DMS 273 treated with DMSO at 0.1 percent for 48 hours (cell line): ENCODE measurements at regions not wholly inside any gene's neighbourhood (a gene's known extent, or its start where the extent isn't known, plus 50 kb on each side); places are given as distances from the start of the nearest gene placed in this dataset.

ENCODE experiments used
- DNase-seq: peaks from one replicate; lab custom pipeline; 2025; lab: John Stamatoyannopoulos, UW

GRCh38 chr13:22235285-22235949 lies 564.5 kb downstream of the FGF9 start:
- no peak for DNase-seq

DNA sequence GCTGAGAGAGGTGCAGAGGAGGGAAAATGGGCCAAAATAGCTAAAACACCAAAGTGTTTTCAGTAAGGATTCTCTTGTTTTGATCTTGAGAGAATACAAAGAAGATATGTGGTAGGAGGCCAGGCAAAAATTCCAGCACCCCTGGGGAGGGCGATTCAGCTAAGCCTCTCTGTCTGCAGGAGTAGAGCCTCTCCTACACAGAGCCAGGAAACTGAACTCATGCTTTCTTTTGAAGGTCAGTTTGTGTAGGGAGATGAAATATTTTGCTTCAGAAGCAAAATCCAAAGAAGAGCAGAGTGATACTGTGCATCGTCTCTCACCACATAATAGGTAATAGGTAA lies 565.0 kb downstream of the FGF9 start:
- DNase-seq: no peak

GRCh38 chr13:22238269-22238668 lies 567.4 kb downstream of the FGF9 start:
- no peak for DNase-seq

GRCh38 chr13:22240716-22241115 lies 569.8 kb downstream of the FGF9 start:
- no peak for DNase-seq

DNA sequence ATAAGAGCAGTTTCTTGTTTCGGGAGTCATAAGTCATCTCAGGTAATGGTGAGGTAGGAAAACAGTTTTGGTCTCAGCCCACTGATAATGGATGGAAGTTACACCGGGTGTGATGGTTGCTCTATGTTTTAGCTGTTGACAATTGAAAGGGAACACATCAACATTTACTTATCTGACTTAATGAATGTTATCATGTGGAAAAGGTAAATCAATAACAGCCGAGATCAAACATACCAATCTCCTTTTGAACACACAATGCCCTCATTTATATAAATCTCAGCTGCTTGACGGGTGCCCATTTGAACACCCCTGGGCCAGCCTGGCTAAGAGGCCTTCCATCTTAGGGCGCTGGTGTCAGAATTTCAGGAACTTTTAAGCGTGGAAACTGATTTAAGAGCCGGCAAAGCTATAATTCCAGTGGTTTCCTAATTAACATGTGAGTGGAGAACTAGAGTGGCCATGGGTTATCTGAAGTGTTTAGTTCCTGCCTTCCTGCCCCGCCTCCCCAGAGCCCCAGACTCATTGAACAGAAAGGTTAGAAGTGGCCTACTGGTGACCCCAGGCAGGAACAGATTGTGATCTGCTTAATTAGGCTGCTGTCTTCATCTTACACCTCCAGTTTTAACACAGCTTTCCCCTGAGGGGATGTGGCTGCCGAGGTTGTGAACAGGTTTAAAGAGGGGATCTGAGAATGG lies 572.7 kb downstream of the FGF9 start:
- DNase-seq: no peak

DNA sequence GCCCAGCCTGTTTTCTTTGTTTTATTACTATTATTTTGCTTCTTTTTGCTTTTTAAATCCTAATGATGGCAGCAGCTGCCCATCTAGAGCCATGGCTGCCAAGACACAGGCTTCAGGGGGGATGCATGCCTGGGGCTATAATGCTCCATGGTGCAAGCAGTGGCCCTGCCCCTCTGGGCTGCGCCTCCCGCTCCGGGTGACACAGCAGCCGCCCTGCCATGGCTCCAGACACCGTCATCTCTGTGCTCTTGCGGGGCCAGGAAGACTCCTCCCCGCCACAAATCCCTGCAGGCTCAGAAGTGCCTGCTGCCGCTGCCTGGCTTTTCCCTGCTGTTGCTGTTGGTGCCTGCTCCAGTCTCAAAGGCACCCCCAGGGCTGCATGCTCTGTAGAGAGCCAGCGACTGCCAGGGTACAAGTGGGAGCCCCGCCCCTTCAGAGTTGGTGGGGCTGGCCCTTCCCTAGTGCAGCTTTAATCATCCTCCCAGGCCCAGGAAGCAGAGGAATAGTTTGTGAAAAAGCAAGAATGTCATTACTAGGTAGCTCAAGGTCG lies 581.5 kb downstream of the FGF9 start:
- DNase-seq: no peak

GRCh38 chr13:22253107-22253506 lies 582.2 kb downstream of the FGF9 start:
- DNase-seq: no peak

DNA sequence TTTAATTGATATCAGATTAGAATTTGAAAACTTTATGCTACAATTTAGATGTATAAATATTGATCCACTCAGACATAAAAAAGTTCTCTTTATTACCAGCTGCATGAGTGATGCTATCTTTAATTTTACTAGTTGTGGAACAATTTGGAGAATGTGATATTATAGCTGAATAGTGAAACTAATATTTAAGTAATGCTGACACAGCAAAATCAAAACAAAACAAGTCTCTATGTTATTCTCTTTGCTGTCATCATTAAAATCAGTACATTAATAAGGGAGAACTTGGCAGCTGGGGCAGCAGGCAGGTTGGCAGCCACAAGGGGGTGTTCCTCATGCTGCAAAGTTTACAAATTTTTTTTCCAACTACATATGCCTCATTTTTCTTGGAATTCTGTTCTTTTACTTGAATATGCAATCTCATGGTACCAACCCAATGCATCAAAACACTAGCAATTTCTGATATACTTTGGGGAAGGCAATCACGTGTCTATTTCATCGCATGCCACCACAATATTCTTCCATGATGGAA lies 585.3 kb downstream of the FGF9 start:
- DNase-seq: no peak

GRCh38 chr13:22262001-22262885 lies 591.4 kb downstream of the FGF9 start:
- no peak for DNase-seq

DNA sequence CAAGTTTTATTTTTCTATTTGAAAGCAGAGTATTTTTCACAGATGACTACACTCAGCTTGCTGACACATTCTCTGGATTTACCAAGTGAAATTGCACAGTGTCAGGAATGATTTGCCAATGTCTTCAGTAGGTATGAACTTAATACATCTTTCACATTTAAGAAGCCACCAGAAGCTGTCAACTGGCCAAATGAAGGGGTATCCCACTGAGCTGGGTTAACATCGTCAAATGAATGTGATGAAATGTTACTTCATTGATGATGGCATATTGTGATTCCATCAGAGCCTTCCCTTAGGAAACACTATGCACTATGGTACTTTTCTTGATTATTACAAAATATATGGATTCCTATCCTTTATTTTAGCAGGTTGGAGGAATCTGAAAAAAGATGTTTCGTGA lies 592.3 kb downstream of the FGF9 start:
- no peak for DNase-seq

DNA sequence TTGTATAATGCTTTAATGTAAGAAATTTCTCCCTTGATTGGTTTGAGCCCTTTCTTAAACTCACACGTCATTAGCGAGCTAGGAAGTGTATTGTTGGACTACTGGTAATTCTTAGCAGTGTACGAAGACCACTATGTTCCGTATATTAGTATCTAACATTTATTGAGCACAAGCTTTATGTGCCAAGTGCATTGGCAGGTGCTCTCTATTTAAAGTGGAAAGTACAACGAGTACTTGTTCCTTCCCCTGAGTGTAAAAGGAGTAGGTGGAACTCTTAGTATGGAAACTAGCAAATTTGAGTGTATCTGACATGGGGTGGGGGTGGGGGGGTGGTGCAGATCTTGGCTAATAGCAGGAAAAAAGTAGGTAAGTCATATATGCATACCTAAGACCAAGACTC lies 594.7 kb downstream of the FGF9 start:
- no peak for DNase-seq

DNA sequence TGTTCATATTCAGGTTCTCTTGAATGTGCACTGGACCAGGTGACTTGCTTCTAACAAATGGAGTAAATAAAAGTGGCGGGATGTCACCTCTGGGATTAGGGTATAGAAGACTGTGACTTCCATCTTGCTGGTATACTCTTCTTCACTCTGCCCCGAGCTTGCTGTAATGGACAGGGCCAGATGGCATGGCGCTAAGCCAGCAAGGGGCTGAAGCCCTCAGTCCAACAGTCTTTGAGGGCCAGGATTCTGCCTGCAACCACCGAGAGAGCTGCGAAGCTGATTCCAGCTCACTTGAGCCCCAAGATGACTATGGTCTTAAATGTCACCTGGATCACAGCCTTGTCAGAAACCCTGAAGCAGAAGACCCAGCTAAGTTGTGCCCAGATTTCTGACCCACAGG lies 600.0 kb downstream of the FGF9 start:
- DNase-seq: no peak

- DNase-seq: no peak
Observed at GRCh38 chr13:22271903-22272302, 601.0 kb downstream of the FGF9 start.

- DNase-seq: no peak
Observed at GRCh38 chr13:22275393-22275792, 604.5 kb downstream of the FGF9 start.

- DNase-seq: no peak
Observed at GRCh38 chr13:22276616-22277015, 605.7 kb downstream of the FGF9 start.

DNA sequence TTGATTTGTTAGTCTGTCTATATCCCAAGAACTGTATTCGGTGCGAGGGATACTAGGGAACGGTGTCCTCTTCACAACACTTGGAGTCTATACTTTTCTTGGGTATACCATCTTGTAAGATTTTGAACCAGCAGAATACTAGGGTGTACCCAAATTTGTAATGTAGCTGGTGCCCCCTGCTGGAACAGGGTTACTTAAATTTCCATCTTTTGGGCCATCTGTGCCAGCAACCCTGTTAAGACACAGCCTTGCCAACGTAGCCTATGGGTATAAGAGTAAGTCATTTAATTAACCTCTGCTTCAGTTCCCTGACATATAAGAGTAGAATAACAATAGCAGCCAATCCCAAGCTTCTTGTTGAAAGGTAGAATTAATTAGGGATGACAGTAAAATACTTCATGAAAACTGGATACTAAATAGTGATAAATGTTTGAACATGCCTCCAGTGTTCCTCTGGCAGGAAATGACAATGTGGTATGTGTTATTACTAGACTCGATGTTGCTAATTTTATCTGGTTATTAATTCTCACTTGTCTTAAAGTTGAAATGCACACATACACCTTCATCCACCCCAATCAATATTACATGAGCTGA lies 607.6 kb downstream of the FGF9 start:
- DNase-seq: no peak

GRCh38 chr13:22285867-22286266 lies 615.0 kb downstream of the FGF9 start:
- no peak for DNase-seq

DNA sequence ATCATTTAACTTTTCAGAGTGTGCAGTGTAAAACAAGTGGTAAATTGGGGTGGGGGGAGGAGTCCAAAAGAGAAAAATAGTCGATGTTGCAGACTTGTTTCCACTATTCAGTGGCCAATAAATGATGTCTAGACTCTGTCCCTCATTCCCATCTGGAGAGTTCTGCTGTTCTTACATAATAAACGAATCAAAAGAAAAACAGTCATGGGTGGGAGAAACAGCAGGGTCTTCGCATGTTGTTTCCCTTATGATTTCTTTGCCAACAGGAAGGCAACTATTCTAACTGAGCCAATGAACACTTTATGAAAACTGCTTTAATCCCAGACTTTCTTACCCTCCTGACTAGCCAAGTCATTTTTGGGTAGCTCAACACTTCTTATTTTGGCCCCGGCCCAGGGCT lies 615.5 kb downstream of the FGF9 start:
- no peak for DNase-seq

- no peak for DNase-seq
Observed at GRCh38 chr13:22287343-22287920, 616.6 kb downstream of the FGF9 start.

- DNase-seq: no peak
Observed at GRCh38 chr13:22288496-22288895, 617.6 kb downstream of the FGF9 start.

DNA sequence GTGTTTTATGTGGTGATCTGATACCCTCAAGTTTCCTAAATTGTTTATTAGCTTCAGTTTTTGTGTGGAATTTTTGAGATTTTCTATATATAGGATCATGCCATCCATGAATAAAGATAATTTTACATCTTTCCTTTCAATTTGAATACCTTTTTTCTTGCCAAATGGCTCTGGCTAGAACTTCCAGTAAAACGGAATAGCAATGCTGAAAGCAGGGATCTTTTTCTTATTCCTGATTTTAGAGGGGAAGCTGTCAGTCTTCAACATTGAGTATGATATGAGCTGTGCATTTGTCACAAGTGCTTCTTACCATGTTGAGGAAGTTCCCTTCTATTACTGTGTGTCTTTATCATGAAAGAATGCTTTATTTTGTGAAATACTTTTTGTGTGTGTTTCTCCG lies 618.8 kb downstream of the FGF9 start:
- no peak for DNase-seq

DNA sequence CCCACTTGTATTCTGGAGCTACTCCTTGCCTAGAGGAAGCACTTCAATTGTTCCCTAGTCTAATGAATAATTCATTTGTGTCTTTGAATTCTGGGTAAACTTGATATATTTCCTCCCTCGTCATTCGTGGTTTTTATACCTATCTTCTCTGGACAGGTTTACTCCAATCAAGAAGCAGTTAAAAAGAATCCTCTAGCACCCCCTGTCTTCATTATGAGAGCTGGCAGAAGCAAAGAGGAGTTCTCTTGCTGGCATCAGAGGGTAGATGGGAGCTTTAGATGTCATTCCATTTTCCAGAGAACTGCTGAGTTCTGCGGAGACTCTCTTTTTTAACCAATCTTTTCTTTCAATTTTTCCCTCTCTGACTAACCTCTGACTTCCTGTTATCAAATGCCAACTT lies 627.7 kb downstream of the FGF9 start:
- DNase-seq: no peak
